Hepatocyte (in vitro differentiated cells): ENCODE measurements at regions not wholly inside any gene's neighbourhood (a gene's known extent, or its start where the extent isn't known, plus 50 kb on each side); places are given as distances from the start of the nearest gene placed in this dataset.

Experiments used
- DNase-seq: peaks from one replicate; pipeline ENCODE4 v3.0.0-alpha.2; 2016; ENCODE audit warnings: low spot score
- H2AFZ ChIP-seq: fragments of 200-600 bp; sonication (generic); 2 replicates; pipeline ENCODE4 v1.6.0; 2016; ENCODE audit warnings: antibody characterized with exemption, mild to moderate bottlenecking
- H3K27ac ChIP-seq: fragments of 200-600 bp; sonication (generic); 2 replicates; pipeline ENCODE4 v1.5.1; 2016; ENCODE audit warnings: mild to moderate bottlenecking
- H3K27me3 ChIP-seq: fragments of 200-600 bp; sonication (generic); 2 replicates; pipeline ENCODE4 v1.6.1; 2016
- H3K36me3 ChIP-seq: fragments of 200-600 bp; sonication (generic); replicated peaks from 2 replicates; pipeline ENCODE4 v1.5.1; 2016; ENCODE audit warnings: low read depth; ENCODE audit not compliant: insufficient read depth
- H3K4me1 ChIP-seq: fragments of 200-600 bp; sonication (generic); 2 replicates; pipeline ENCODE4 v1.5.1; 2016; ENCODE audit warnings: mild to moderate bottlenecking, moderate library complexity; ENCODE audit not compliant: insufficient read depth
- H3K4me2 ChIP-seq: fragments of 200-600 bp; sonication (generic); 2 replicates; pipeline ENCODE4 v1.6.0; 2016
- H3K4me3 ChIP-seq: fragments of 200-600 bp; sonication (generic); 2 replicates; pipeline ENCODE4 v1.5.1; 2016; ENCODE audit warnings: mild to moderate bottlenecking
- H3K79me2 ChIP-seq: fragments of 200-600 bp; sonication (generic); 2 replicates; pipeline ENCODE4 v1.6.0; 2017; ENCODE audit warnings: mild to moderate bottlenecking
- H3K9me2 ChIP-seq: fragments of 200-600 bp; sonication (generic); replicated peaks from 2 replicates; pipeline ENCODE4 v1.6.0; 2017; ENCODE audit warnings: mild to moderate bottlenecking; ENCODE audit not compliant: insufficient read depth
- H3K9me3 ChIP-seq: fragments of 200-600 bp; sonication (generic); 2 replicates; pipeline ENCODE4 v1.5.1; 2016; ENCODE audit warnings: low read depth, mild to moderate bottlenecking
- H4K20me1 ChIP-seq: fragments of 200-600 bp; sonication (generic); 2 replicates; pipeline ENCODE4 v1.6.0; 2016; ENCODE audit warnings: mild to moderate bottlenecking; ENCODE audit not compliant: insufficient read depth, poor library complexity, severe bottlenecking
- CTCF ChIP-seq: fragments of 200-600 bp; sonication (generic); IDR thresholded peaks from 2 replicates; pipeline ENCODE4 v1.5.1; 2016; ENCODE audit warnings: antibody characterized with exemption, mild to moderate bottlenecking; ENCODE audit not compliant: poor library complexity
- EZH2 ChIP-seq: fragments of 200-600 bp; sonication (generic); IDR thresholded peaks from 2 replicates; pipeline ENCODE4 v1.6.1; 2016; ENCODE audit warnings: antibody characterized with exemption, mild to moderate bottlenecking, borderline replicate concordance
- EZH2phosphoT487 ChIP-seq: fragments of 200-600 bp; sonication (generic); IDR thresholded peaks from one replicate; pipeline ENCODE4 v1.6.1; 2018; ENCODE audit warnings: antibody characterized with exemption, mild to moderate bottlenecking, low read depth, moderate library complexity; ENCODE audit not compliant: unreplicated experiment, severe bottlenecking
- WGBS: methylation state at CpG from one replicate; pipeline ENCODE4 v1.1.6; 2016; ENCODE audit warnings: low lambda C conversion rate; ENCODE audit errors: missing lambda C conversion rate; 5-methylcytosine and 5-hydroxymethylcytosine counted together

DNA sequence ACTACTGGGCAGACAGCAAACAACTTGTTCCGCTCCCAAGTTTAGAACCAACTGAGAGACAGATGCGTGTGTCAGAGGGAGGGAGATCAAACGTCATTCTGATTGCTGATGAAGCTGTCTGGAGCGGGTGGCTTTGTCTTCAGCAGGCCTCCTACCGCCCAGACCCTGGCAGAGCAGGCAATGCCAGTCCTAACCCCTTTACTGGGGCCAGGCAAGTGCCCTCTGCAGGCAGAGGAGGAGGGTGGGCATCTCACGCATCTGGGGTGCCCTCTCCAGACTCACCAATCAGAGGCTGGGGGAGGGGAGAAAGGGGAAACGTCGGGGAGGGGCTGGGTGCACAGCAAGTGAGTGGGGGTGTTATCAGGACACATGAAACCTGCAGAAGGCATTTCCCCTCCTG, 126.6 kb downstream of the ACTL8 start:
- no peak overlapping the region for H3K27ac ChIP-seq
- no peak overlapping the region for H3K4me3 ChIP-seq
- no peak overlapping the region for H3K4me2 ChIP-seq
- 56% methylated on average over 7 of the region's 8 CpGs for WGBS
- no peaks in the 10 kb centered on the region for H3K9me3 ChIP-seq
- DNase-seq: no peak
- H3K27me3 ChIP-seq: no peaks in the 10 kb centered on the region
- H4K20me1 ChIP-seq: no peaks in the 10 kb centered on the region
- H3K79me2 ChIP-seq: no peaks in the 10 kb centered on the region
- H3K36me3 ChIP-seq: no peaks in the 10 kb centered on the region
- H3K9me2 ChIP-seq: no peaks in the 10 kb centered on the region
- H2AFZ ChIP-seq: no peak overlapping the region
- TF ChIP-seq EZH2 (no peak), CTCF (no peak), EZH2phosphoT487 (no peak)
- H3K4me1 ChIP-seq: no peaks in the 10 kb centered on the region

DNA sequence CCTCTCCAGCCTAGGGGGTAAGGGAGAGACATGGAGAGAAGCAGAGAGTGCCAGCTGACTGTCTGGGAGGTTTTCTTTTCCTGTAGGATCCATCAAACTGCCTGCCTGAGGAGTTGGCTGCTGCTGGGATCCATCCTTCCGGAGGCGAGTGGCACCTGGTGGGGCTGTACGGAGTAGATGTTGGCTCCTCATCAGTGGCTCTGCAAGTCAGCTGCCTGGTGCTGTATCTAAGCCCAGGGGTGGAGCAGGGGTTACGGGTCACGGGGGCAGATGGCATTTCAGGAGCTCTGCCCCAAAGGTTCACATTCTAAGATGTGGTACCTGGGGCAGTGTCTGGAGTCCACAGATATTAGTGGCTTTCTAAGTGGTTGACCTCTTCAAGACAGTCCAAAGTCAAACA, 128.0 kb downstream of the ACTL8 start:
- Histone ChIP-seq H3K4me3 (no peak overlapping the region), H3K27me3 (no peaks in the 10 kb centered on the region), H3K4me1 (no peaks in the 10 kb centered on the region), H2AFZ (no peak overlapping the region), H3K4me2 (no peak overlapping the region), H3K9me2 (no peaks in the 10 kb centered on the region), H3K27ac (no peak overlapping the region), H3K36me3 (no peaks in the 10 kb centered on the region), H4K20me1 (no peaks in the 10 kb centered on the region), H3K9me3 (no peaks in the 10 kb centered on the region), H3K79me2 (no peaks in the 10 kb centered on the region)
- DNase-seq: no peak
- TF ChIP-seq CTCF (no peak), EZH2 (no peak), EZH2phosphoT487 (no peak)
- WGBS: 90% methylated on average over 5 of the region's 5 CpGs

- WGBS: 92% methylated on average over 12 of the region's 12 CpGs
- Histone ChIP-seq H3K27me3 (no peaks in the 10 kb centered on the region), H2AFZ (no peak overlapping the region), H3K27ac (no peak overlapping the region), H3K36me3 (no peaks in the 10 kb centered on the region), H3K4me2 (no peak overlapping the region), H3K79me2 (no peaks in the 10 kb centered on the region), H3K4me3 (no peak overlapping the region), H3K4me1 (no peaks in the 10 kb centered on the region), H3K9me2 (no peaks in the 10 kb centered on the region), H3K9me3 (no peaks in the 10 kb centered on the region), H4K20me1 (no peaks in the 10 kb centered on the region)
- TF ChIP-seq EZH2phosphoT487 (no peak), EZH2 (no peak), CTCF (no peak)
- no peak for DNase-seq
Observed at GRCh38 chr1:17883662-17884395, 128.7 kb downstream of the ACTL8 start.
